ENCODE measurements at regions not wholly inside any gene's neighbourhood (a gene's known extent, or its start where the extent isn't known, plus 50 kb on each side); places are given as distances from the start of the nearest gene placed in this dataset.

DNA sequence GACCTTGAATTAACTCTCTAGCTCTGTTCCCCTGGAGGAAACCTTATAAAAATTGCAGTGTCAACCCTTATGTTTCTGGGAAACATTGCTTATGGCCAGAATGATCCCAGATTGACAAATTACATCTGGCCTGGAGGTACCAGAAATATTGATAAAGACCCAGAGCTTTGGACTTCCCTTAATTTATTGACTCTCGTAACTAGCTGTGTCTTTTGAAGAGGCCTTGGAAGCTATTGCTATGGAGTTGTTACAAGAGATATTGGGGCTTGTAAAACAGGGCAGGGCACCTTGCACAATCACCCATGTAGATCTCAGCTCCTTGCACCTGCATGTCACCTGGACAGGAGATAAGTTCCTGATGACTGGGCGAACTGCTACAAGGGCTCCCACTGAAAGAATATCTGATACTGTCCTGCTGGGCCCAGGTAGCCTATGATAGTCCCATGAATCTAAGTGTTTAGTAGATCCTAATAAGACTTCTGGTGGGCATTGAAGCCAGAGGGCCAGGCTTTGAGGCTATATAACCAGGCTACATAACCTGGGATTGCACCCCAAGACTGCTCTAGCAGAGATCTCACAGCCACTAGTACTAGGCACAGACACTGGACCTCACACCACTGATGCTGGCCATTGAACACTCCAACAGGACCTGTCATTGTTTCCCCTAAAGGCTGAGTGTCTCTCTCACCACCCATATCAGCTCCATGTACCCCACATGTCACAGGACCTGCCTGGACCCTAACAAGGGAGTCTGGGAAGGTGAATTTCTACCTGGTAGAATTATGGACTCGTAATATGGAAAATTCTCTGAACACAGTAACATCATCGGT lies 135.7 kb upstream of the PWP1 start:
- Histone ChIP-seq H2AK5ac (ENCODE audit: insufficient read length, low read length) (no peak overlapping the region), H3K79me1 (ENCODE audit: insufficient read depth, low read depth, low read length, poor library complexity, severe bottlenecking) (no peaks in the 10 kb centered on the region)
- H3K9me3 Mint-ChIP-seq: no peaks in the 10 kb centered on the region; a peak in 1 of 5 replicates

More for the DNA sequence above, 135.7 kb upstream of the PWP1 start:
- Histone ChIP-seq H2BK120ac (ENCODE audit: low read depth, low read length, poor library complexity, severe bottlenecking) (no peak overlapping the region), H3K23me2 (ENCODE audit: insufficient read length, low read depth, low read length, poor library complexity, severe bottlenecking) (no peaks in the 10 kb centered on the region), H3T11ph (ENCODE audit: low read length) (no peak overlapping the region), H3K27ac (ENCODE audit: insufficient read length, low read depth, low read length) (no peak overlapping the region), H3K14ac (ENCODE audit: insufficient read depth, low read length) (no peak overlapping the region), H2BK15ac (ENCODE audit: low read depth, low read length) (no peak overlapping the region), H4K91ac (ENCODE audit: insufficient read length, low read depth, low read length) (no peak overlapping the region), H2AFZ (ENCODE audit: low read length) (no peak overlapping the region), H3K9ac (ENCODE audit: extremely low read depth, insufficient read length, low read length) (no peak overlapping the region), H3K4me2 (ENCODE audit: insufficient read depth, insufficient read length, low read length) (no peak overlapping the region), H3K23ac (ENCODE audit: insufficient read length, low read depth, low read length) (no peak overlapping the region), H3K27me3 (ENCODE audit: insufficient read depth, low read length) (no peaks in the 10 kb centered on the region), H3K56ac (ENCODE audit: insufficient read length, low read depth, low read length) (no peak overlapping the region), H3K4me1 (ENCODE audit: insufficient read depth, low read length) (no peaks in the 10 kb centered on the region), H4K5ac (ENCODE audit: insufficient read length, low read depth, low read length) (no peak overlapping the region), H3K79me2 (ENCODE audit: insufficient read depth, low read length) (no peaks in the 10 kb centered on the region), H2BK20ac (ENCODE audit: low read depth, low read length, poor library complexity, severe bottlenecking) (no peak overlapping the region), H4K20me1 (ENCODE audit: control insufficient read depth, insufficient read depth, insufficient read length) (no peaks in the 10 kb centered on the region), H3K9me3 (ENCODE audit: control insufficient read depth, low read depth, low read length) (no peaks in the 10 kb centered on the region), H3K18ac (ENCODE audit: insufficient read length, low read depth, low read length) (no peak overlapping the region), H4K8ac (replicated peaks; ENCODE audit: insufficient read length, low read depth, low read length) (no peak overlapping the region), H2BK12ac (ENCODE audit: insufficient read length, low read depth, low read length) (no peak overlapping the region), H2BK5ac (ENCODE audit: insufficient read length, low read length) (no peak overlapping the region), H3K4ac (ENCODE audit: low read depth, low read length) (no peak overlapping the region)
- Mint-ChIP-seq H3K4me1 (no peaks in the 10 kb centered on the region), H3K4me3 (no peak overlapping the region), H3K36me3 (ENCODE audit: insufficient read depth in 1 of 3, low read depth in 3 of 3) (no peaks in the 10 kb centered on the region), H3K27ac (peak overlapping the region in 1 of 3 experiments; percentile 55; a peak in 1 of 7 replicates), H3K27me3 (ENCODE audit: low read depth) (peaks cover 2% of the 10 kb centered on the region; the same call in 1 of the 2 replicates)
- no peak for DNase-seq
- WGBS (ENCODE audit: extremely low coverage, insufficient read length, low lambda C conversion rate): no CpG with 5 or more reads among the region's 4 CpGs
- TF ChIP-seq, protein P1, sequence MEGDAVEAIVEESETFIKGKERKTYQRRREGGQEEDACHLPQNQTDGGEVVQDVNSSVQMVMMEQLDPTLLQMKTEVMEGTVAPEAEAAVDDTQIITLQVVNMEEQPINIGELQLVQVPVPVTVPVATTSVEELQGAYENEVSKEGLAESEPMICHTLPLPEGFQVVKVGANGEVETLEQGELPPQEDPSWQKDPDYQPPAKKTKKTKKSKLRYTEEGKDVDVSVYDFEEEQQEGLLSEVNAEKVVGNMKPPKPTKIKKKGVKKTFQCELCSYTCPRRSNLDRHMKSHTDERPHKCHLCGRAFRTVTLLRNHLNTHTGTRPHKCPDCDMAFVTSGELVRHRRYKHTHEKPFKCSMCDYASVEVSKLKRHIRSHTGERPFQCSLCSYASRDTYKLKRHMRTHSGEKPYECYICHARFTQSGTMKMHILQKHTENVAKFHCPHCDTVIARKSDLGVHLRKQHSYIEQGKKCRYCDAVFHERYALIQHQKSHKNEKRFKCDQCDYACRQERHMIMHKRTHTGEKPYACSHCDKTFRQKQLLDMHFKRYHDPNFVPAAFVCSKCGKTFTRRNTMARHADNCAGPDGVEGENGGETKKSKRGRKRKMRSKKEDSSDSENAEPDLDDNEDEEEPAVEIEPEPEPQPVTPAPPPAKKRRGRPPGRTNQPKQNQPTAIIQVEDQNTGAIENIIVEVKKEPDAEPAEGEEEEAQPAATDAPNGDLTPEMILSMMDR (conservative IDR thresholded peaks at IDR 0.05): no peak

Data from H9 (cell line).